AG04449 (cell line): ENCODE measurements at regions not wholly inside any gene's neighbourhood (a gene's known extent, or its start where the extent isn't known, plus 50 kb on each side); places are given as distances from the start of the nearest gene placed in this dataset.
"Not testable (repeated sequence)": the region's sequence is repeated elsewhere in the genome, so short reads cannot be mapped to it uniquely, and the experiment has no call there.

Experiments used
- CTCF ChIA-PET: fragments of 350-600 bp; formaldehyde crosslinking; extraction: SDS; loops from one replicate; lab custom pipeline; 2021; ENCODE audit warnings: antibody characterized with exemption; lab: Yijun Ruan, JAX
- POLR2A ChIA-PET: fragments of 400-600, 350-600 bp; formaldehyde crosslinking; extraction: SDS; loops from one replicate; lab custom pipeline; 2020; ENCODE audit warnings: antibody characterized with exemption, inconsistent platforms; lab: Yijun Ruan, JAX
- DNase-seq: peaks from one replicate; pipeline ENCODE4 v3.0.0-alpha.2; 2010; ENCODE audit warnings: low read depth, low spot score
- H3K4me3 ChIP-seq: 2 replicates; pipeline ENCODE4 v1.5.1; 2011; ENCODE audit warnings: low read depth, mild to moderate bottlenecking, control low read depth, low read length
- CTCF ChIP-seq: IDR thresholded peaks from one replicate; pipeline ENCODE4 v1.5.1; 2011; ENCODE audit warnings: mild to moderate bottlenecking, moderate library complexity, low read length, control low read depth, inconsistent platforms; ENCODE audit not compliant: insufficient read depth; ENCODE audit errors: missing control alignments

GRCh38 chr22:48500471-48501230 lies 1327.0 kb downstream of the BRD1 start:
- POLR2A ChIA-PET, result interaction anchor here (0.6 kb wide), 1 partner anchor 276 kb away, joined by 3 read pairs; no protein-coding TSS in a partner anchor
- CTCF ChIA-PET, result no interaction called here
- peak; percentile 23 for DNase-seq
- TF ChIP-seq CTCF, result no peak
- H3K4me3 ChIP-seq, result no peak overlapping the region

GRCh38 chr22:48499456-48500425 lies 1327.9 kb downstream of the BRD1 start:
- no peak for DNase-seq
- no peak for TF ChIP-seq CTCF
- no peak overlapping the region for H3K4me3 ChIP-seq
- ChIA-PET POLR2A (no interaction called here), CTCF (no interaction called here)

- H3K4me3 ChIP-seq, result no peak overlapping the region
- ChIA-PET POLR2A (interaction anchor here (0.6 kb wide), 1 partner anchor 1669 kb away, joined by 3 read pairs; no protein-coding TSS in a partner anchor), CTCF (no interaction called here)
- DNase-seq, result no peak
- no peak for TF ChIP-seq CTCF
Observed at GRCh38 chr22:48498526-48499331, 1328.9 kb downstream of the BRD1 start.

- DNase-seq, CTCF ChIA-PET, H3K4me3 ChIP-seq: not testable (repeated sequence)
- POLR2A ChIA-PET, result interaction anchor here (0.6 kb wide), 1 partner anchor 1668 kb away, joined by 3 read pairs; no protein-coding TSS in a partner anchor
Observed at GRCh38 chr22:48497743-48498520, 1329.7 kb downstream of the BRD1 start.

GRCh38 chr22:48496987-48497650 lies 1330.6 kb downstream of the BRD1 start:
- DNase-seq, result no peak
- ChIA-PET CTCF (no interaction called here), POLR2A (no interaction called here)
- TF ChIP-seq CTCF, result no peak
- no peak overlapping the region for H3K4me3 ChIP-seq
